Adrenal gland (tissue), 5 donors: ENCODE measurements at regions not wholly inside any gene's neighbourhood (a gene's known extent, or its start where the extent isn't known, plus 50 kb on each side); places are given as distances from the start of the nearest gene placed in this dataset.

Experiments used
- CTCF ChIP-seq, 6 experiments: fragments of 450-650 bp in 4 of 6; fragments of 200-600 bp in 2 of 6; sonication (generic) in 1 of 6; IDR thresholded peaks; 1 replicate in 5 of 6; 2 replicates in 1 of 6; pipeline versions ENCODE4 v1.5.1 to v1.8.0; 2016 to 2021; ENCODE audit warnings: antibody characterized with exemption in 6 of 6, mild to moderate bottlenecking in 2 of 6, moderate library complexity in 1 of 6
- POLR2A ChIP-seq, 2 donors: fragments of 450-650 bp; IDR thresholded peaks; one replicate each; pipeline ENCODE4 v1.6.1; 2017; ENCODE audit warnings: antibody characterized with exemption in 2 of 2, mild to moderate bottlenecking in 2 of 2, moderate library complexity in 1 of 2
- donor health status: DM: no; HTN: no; CAD: no.

GRCh38 chr10:6811153-6811552 is 231.1 kb upstream of the PRKCQ start:
- TF ChIP-seq POLR2A (IDR thresholded peaks at IDR 0.05) (no peak), CTCF (IDR thresholded peaks at IDR 0.05) (no peak)
